Body of pancreas (tissue), 4 donors: ENCODE measurements at regions not wholly inside any gene's neighbourhood (a gene's known extent, or its start where the extent isn't known, plus 50 kb on each side); places are given as distances from the start of the nearest gene placed in this dataset.

ENCODE experiments used
- ATAC-seq: fragments of 150-250 bp; one replicate; pipeline ENCODE4 v1.9.1; 2016
- DNase-seq, 4 donors: peaks; one replicate each; pipeline ENCODE4 v3.0.0-alpha.2; 2019
- H3K27ac ChIP-seq, 4 donors: fragments of 200-600 bp; sonication (generic); 1 replicate in 3 of 4; 2 replicates in 1 of 4; pipeline versions ENCODE4 v1.5.1 to v1.6.1; 2016 to 2019; ENCODE audit warnings: mild to moderate bottlenecking in 1 of 4, mixed read lengths in 1 of 4, moderate library complexity in 1 of 4
- H3K27me3 ChIP-seq, 2 donors: fragments of 200-600 bp; sonication (generic); one replicate each; pipeline ENCODE4 v1.6.0; 2016; ENCODE audit warnings: mild to moderate bottlenecking in 1 of 2
- H3K36me3 ChIP-seq, 2 donors: fragments of 200-600 bp; sonication (generic); replicated peaks in 1 of 2; 2 replicates each; pipeline ENCODE4 v1.5.1; 2016; ENCODE audit warnings: low read depth in 2 of 2; ENCODE audit not compliant: insufficient read depth in 1 of 2
- H3K4me1 ChIP-seq: fragments of 200-600 bp; sonication (generic); one replicate; pipeline ENCODE4 v1.6.0; 2016
- H3K4me3 ChIP-seq, 2 donors: fragments of 200-600 bp; sonication (generic); 1 replicate in 1 of 2; 2 replicates in 1 of 2; pipeline ENCODE4 v1.5.1; 2016 to 2019
- H3K9me3 ChIP-seq, 3 donors: fragments of 200-600 bp; sonication (generic); 1 replicate in 2 of 3; 2 replicates in 1 of 3; pipeline ENCODE4 v1.5.1; 2016
- CTCF ChIP-seq, 7 experiments: fragments of 450-650 bp in 4 of 7; fragments of 200-600 bp in 3 of 7; sonication (generic) in 3 of 7; IDR thresholded peaks; one replicate each; pipeline ENCODE4 v1.5.1; 2016 to 2019; ENCODE audit warnings: antibody characterized with exemption in 7 of 7
- POLR2A ChIP-seq, 3 donors: fragments of 450-650 bp; IDR thresholded peaks; one replicate each; pipeline ENCODE4 v1.6.1; 2016; ENCODE audit warnings: antibody characterized with exemption in 3 of 3, mild to moderate bottlenecking in 2 of 3
- WGBS, 2 donors: methylation state at CpG; one replicate each; pipeline ENCODE4 v1.1.5; 2017; 5-methylcytosine and 5-hydroxymethylcytosine counted together
- intact Hi-C: fragments of 100-400 bp; cut with DNase I; formaldehyde crosslinking; loops from one replicate; pipeline ENCODE4 v1.15.1; 2023

- Histone ChIP-seq H3K4me3 (no peak overlapping the region), H3K9me3 (no peaks in the 10 kb centered on the region), H3K36me3 (no peaks in the 10 kb centered on the region), H3K27ac (no peak overlapping the region), H3K27me3 (peaks cover 0 to 50% of the 10 kb centered on the region in 2 donors), H3K4me1 (peaks cover 11% of the 10 kb centered on the region)
- DNase-seq (no peak), ATAC-seq (no peak)
- TF ChIP-seq CTCF (IDR thresholded peaks at IDR 0.05) (no peak), POLR2A (IDR thresholded peaks at IDR 0.05) (no peak)
- 2 to 5% methylated on average over 22 of the region's 22 CpGs for WGBS, 2 donors
- intact Hi-C loops: no loop called here
These were observed 216.1 kb downstream of the MEF2C start for GRCh38 chr5:88666761-88667495.

- Histone ChIP-seq H3K4me1 (peaks cover 16% of the 10 kb centered on the region), H3K27ac (no peak overlapping the region), H3K4me3 (no peak overlapping the region), H3K9me3 (no peaks in the 10 kb centered on the region), H3K27me3 (peaks cover 0 to 53% of the 10 kb centered on the region in 2 donors), H3K36me3 (no peaks in the 10 kb centered on the region)
- ATAC-seq (no peak), DNase-seq (no peak)
- WGBS, 2 donors: 4 to 8% methylated on average over 17 of the region's 17 CpGs
- no peak for TF ChIP-seq POLR2A (IDR thresholded peaks at IDR 0.05)
- TF ChIP-seq CTCF (IDR thresholded peaks at IDR 0.05): no peak
- intact Hi-C loops: no loop called here
These were observed 217.2 kb downstream of the MEF2C start for GRCh38 chr5:88665750-88666215.

GRCh38 chr5:88664645-88665044 is 218.3 kb downstream of the MEF2C start:
- peaks cover 0 to 64% of the 10 kb centered on the region in 2 donors for H3K27me3 ChIP-seq
- WGBS, 2 donors: 4% methylated on average over 2 of the region's 2 CpGs
- no peaks in the 10 kb centered on the region for H3K36me3 ChIP-seq
- no peaks in the 10 kb centered on the region for H3K9me3 ChIP-seq
- intact Hi-C loops: no loop called here
- H3K4me3 ChIP-seq: no peak overlapping the region
- H3K27ac ChIP-seq: no peak overlapping the region
- no peak for TF ChIP-seq CTCF (IDR thresholded peaks at IDR 0.05)
- TF ChIP-seq POLR2A (IDR thresholded peaks at IDR 0.05): no peak
- ATAC-seq (no peak), DNase-seq (no peak)
- peaks cover 25% of the 10 kb centered on the region for H3K4me1 ChIP-seq

- peaks cover 0 to 68% of the 10 kb centered on the region in 2 donors for H3K27me3 ChIP-seq
- 6 to 8% methylated on average over 7 of the region's 7 CpGs for WGBS, 2 donors
- H3K4me1 ChIP-seq: peaks cover 26% of the 10 kb centered on the region
- no peak overlapping the region for H3K27ac ChIP-seq
- no peak overlapping the region for H3K4me3 ChIP-seq
- H3K9me3 ChIP-seq: no peaks in the 10 kb centered on the region
- ATAC-seq: no peak
- no peaks in the 10 kb centered on the region for H3K36me3 ChIP-seq
- intact Hi-C loops: no loop called here
- TF ChIP-seq POLR2A (IDR thresholded peaks at IDR 0.05) (no peak), CTCF (IDR thresholded peaks at IDR 0.05) (no peak)
- no peak for DNase-seq
These were observed 219.2 kb downstream of the MEF2C start for GRCh38 chr5:88663793-88664216.

GRCh38 chr5:88662846-88663245 is 220.1 kb downstream of the MEF2C start:
- H3K36me3 ChIP-seq: no peaks in the 10 kb centered on the region
- peaks cover 26% of the 10 kb centered on the region for H3K4me1 ChIP-seq
- intact Hi-C loops: no loop called here
- 8 to 10% methylated on average over 6 of the region's 6 CpGs for WGBS, 2 donors
- TF ChIP-seq POLR2A (IDR thresholded peaks at IDR 0.05) (no peak), CTCF (IDR thresholded peaks at IDR 0.05) (no peak)
- peaks cover 0 to 64% of the 10 kb centered on the region in 2 donors for H3K27me3 ChIP-seq
- ATAC-seq (no peak), DNase-seq (no peak)
- H3K4me3 ChIP-seq: no peak overlapping the region
- H3K9me3 ChIP-seq: no peaks in the 10 kb centered on the region
- H3K27ac ChIP-seq: no peak overlapping the region
